ENCODE measurements at regions not wholly inside any gene's neighbourhood (a gene's known extent, or its start where the extent isn't known, plus 50 kb on each side); places are given as distances from the start of the nearest gene placed in this dataset.

DNA sequence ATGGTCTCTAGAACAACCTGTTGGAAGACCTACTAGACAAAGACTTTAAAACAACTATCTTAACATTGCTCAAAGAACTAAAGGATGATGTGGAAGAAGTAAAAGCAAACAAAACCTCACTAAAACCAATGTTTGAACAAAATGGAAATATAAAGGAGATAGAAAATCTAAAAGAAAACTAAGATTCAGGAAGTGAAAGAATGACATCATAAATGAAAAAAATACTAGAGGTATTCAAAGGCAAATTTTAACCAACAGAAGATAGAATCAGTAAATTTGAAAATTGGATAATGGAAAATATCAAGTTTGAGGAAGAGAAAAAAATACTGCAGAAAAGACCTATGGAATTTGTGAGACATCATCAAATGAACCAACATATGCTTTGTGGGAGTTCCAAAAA is 914.1 kb upstream of the GJE1 start:
- Histone ChIP-seq H3K4me1 (ENCODE audit: control insufficient read depth in 1 of 2, extremely low read depth in 1 of 2, insufficient read depth in 2 of 2, low read length in 2 of 2) (no peaks in the 10 kb centered on the region), H3K36me3 (ENCODE audit: control insufficient read depth in 2 of 2, extremely low read depth in 1 of 2, insufficient read depth in 1 of 2, low read length in 1 of 2) (no peaks in the 10 kb centered on the region), H3K27me3 (replicated peaks in 1 of 2; ENCODE audit: control insufficient read depth in 2 of 2, extremely low read depth in 1 of 2, insufficient read depth in 2 of 2, low read length in 1 of 2) (peaks cover 0 to 3% of the 10 kb centered on the region in 2 experiments), H3K4me3 (ENCODE audit: control insufficient read depth in 1 of 2, extremely low read depth in 1 of 2, low read length in 1 of 2) (no peak overlapping the region), H3K27ac (ENCODE audit: low read length) (no peak overlapping the region), H3K9me3 (no peaks in the 10 kb centered on the region)
- ATAC-seq (replicated peaks in 1 of 4) (no peak), DNase-seq (no peak)
- ChIA-PET CTCF (no interaction called here), POLR2A (no interaction called here)
- no peaks in the 10 kb centered on the region for H3K36me3 Mint-ChIP-seq
- H3K27ac Mint-ChIP-seq: no peak overlapping the region
- H3K27me3 Mint-ChIP-seq: no peaks in the 10 kb centered on the region
- H3K9me3 Mint-ChIP-seq: peaks cover 0 to 10% (median 8%) of the 10 kb centered on the region in 3 donors
- H3K4me1 Mint-ChIP-seq: no peaks in the 10 kb centered on the region
- no peak overlapping the region for H3K4me3 Mint-ChIP-seq

DNA sequence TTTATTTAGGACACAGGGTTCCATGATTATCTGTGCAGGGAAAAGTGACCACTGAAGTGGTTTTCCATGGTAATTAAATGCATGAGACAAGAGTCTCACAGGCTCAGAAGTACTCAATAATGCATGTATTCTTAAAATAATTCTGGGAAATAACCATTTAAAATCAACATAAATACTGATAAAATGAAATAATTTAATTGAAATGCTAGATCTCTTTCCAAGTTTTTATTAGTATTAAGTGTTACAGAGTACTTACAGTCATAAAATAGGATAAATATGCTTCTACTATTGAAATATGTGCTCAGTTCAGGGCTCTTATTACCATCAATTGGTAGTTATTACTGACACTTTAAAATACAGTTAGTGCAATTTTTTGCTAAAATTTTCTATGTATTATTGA is 916.0 kb upstream of the GJE1 start:
- H3K4me3 ChIP-seq (ENCODE audit: control insufficient read depth in 1 of 2, extremely low read depth in 1 of 2, low read length in 1 of 2): no peak overlapping the region
- H3K9me3 ChIP-seq: no peaks in the 10 kb centered on the region
- H3K27ac ChIP-seq (ENCODE audit: low read length): no peak overlapping the region
- ChIA-PET CTCF (no interaction called here), POLR2A (no interaction called here)
- no peaks in the 10 kb centered on the region for H3K36me3 ChIP-seq (ENCODE audit: control insufficient read depth in 2 of 2, extremely low read depth in 1 of 2, insufficient read depth in 1 of 2, low read length in 1 of 2)
- DNase-seq (no peak), ATAC-seq (replicated peaks in 1 of 4) (no peak)
- peaks cover 0 to 3% of the 10 kb centered on the region in 2 experiments for H3K27me3 ChIP-seq (replicated peaks in 1 of 2; ENCODE audit: control insufficient read depth in 2 of 2, extremely low read depth in 1 of 2, insufficient read depth in 2 of 2, low read length in 1 of 2)
- no peaks in the 10 kb centered on the region for H3K4me1 ChIP-seq (ENCODE audit: control insufficient read depth in 1 of 2, extremely low read depth in 1 of 2, insufficient read depth in 2 of 2, low read length in 2 of 2)
- Mint-ChIP-seq H3K36me3 (no peaks in the 10 kb centered on the region), H3K4me1 (no peaks in the 10 kb centered on the region), H3K27ac (no peak overlapping the region), H3K9me3 (peaks cover 0 to 10% (median 8%) of the 10 kb centered on the region in 3 donors), H3K4me3 (no peak overlapping the region), H3K27me3 (peaks cover 2 to 3% of the 10 kb centered on the region in 2 donors)

DNA sequence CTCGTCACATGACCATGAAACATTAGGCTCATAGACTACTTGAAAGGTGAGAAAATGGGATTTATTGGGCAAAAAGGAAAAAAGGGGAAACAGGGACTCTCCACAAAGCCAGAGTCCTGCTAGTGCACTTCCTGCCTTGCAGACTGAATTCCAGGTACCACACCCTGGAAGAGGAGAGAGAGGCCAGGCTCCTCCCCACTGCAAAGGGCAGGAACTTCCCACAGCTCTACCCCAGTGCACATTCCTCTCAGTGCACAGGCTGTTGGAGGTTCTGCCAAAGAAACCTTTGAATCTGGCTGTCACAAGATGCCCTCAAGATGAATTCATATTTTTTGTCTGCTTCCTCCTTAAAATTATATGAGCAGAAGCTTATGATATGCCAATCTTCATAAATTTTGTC is 920.4 kb upstream of the GJE1 start:
- no peaks in the 10 kb centered on the region for H3K4me1 ChIP-seq (ENCODE audit: control insufficient read depth in 1 of 2, extremely low read depth in 1 of 2, insufficient read depth in 2 of 2, low read length in 2 of 2)
- no peaks in the 10 kb centered on the region for H3K9me3 Mint-ChIP-seq
- H3K27ac Mint-ChIP-seq: no peak overlapping the region
- no peaks in the 10 kb centered on the region for H3K4me1 Mint-ChIP-seq
- no peaks in the 10 kb centered on the region for H3K36me3 ChIP-seq (ENCODE audit: control insufficient read depth in 2 of 2, extremely low read depth in 1 of 2, insufficient read depth in 1 of 2, low read length in 1 of 2)
- H3K36me3 Mint-ChIP-seq: no peaks in the 10 kb centered on the region
- peaks cover 2 to 3% of the 10 kb centered on the region in 2 donors for H3K27me3 Mint-ChIP-seq
- H3K27ac ChIP-seq (ENCODE audit: low read length): no peak overlapping the region
- CTCF ChIA-PET: no interaction called here
- no peak for ATAC-seq (replicated peaks in 1 of 4)
- H3K9me3 ChIP-seq: no peaks in the 10 kb centered on the region
- no peak overlapping the region for H3K4me3 ChIP-seq (ENCODE audit: control insufficient read depth in 1 of 2, extremely low read depth in 1 of 2, low read length in 1 of 2)
- no peaks in the 10 kb centered on the region for H3K27me3 ChIP-seq (replicated peaks in 1 of 2; ENCODE audit: control insufficient read depth in 2 of 2, extremely low read depth in 1 of 2, insufficient read depth in 2 of 2, low read length in 1 of 2)
- DNase-seq: no peak
- no peak overlapping the region for H3K4me3 Mint-ChIP-seq
- no CpG with 5 or more reads among the region's 1 CpG for WGBS (ENCODE audit: insufficient coverage)
- POLR2A ChIA-PET: no interaction called here

DNA sequence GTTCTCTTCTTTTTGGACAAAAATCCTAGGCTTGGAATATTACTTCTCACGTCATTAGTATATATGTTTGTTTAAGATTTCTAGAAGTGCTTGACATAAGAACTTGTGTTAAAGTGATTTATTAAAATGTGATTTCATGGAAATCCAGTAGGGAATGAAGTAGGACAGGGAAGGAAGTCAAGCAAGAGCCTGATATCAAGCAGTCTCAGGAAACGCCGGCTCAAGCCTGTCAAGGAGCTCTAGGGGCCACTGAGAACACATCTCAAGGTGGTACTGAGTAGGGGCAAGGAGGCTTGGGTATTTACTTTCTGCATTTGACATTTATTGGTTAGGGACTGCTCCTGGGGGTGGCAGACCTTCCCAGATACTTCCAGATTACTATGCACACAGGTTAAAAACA is 920.9 kb upstream of the GJE1 start:
- no peak overlapping the region for H3K4me3 Mint-ChIP-seq
- WGBS (ENCODE audit: insufficient coverage): 95% methylated on average over 2 of the region's 3 CpGs
- H3K4me1 Mint-ChIP-seq: no peaks in the 10 kb centered on the region
- H3K27ac Mint-ChIP-seq: no peak overlapping the region
- H3K9me3 Mint-ChIP-seq: peaks cover 0 to 2% (median 2%) of the 10 kb centered on the region in 3 donors
- ATAC-seq (replicated peaks in 1 of 4): no peak
- H3K27me3 Mint-ChIP-seq: peaks cover 2 to 3% of the 10 kb centered on the region in 2 donors
- H3K36me3 Mint-ChIP-seq: no peaks in the 10 kb centered on the region
- ChIA-PET CTCF (interaction anchor here in 1 of 2 donors (0.6 kb wide), 1 partner anchor 653 kb away, joined by 6 read pairs; no protein-coding TSS in a partner anchor), POLR2A (no interaction called here)
- H3K4me3 ChIP-seq (ENCODE audit: control insufficient read depth in 1 of 2, extremely low read depth in 1 of 2, low read length in 1 of 2): no peak overlapping the region
- no peaks in the 10 kb centered on the region for H3K9me3 ChIP-seq
- H3K36me3 ChIP-seq (ENCODE audit: control insufficient read depth in 2 of 2, extremely low read depth in 1 of 2, insufficient read depth in 1 of 2, low read length in 1 of 2): no peaks in the 10 kb centered on the region
- no peaks in the 10 kb centered on the region for H3K27me3 ChIP-seq (replicated peaks in 1 of 2; ENCODE audit: control insufficient read depth in 2 of 2, extremely low read depth in 1 of 2, insufficient read depth in 2 of 2, low read length in 1 of 2)
- H3K4me1 ChIP-seq (ENCODE audit: control insufficient read depth in 1 of 2, extremely low read depth in 1 of 2, insufficient read depth in 2 of 2, low read length in 2 of 2): no peaks in the 10 kb centered on the region
- H3K27ac ChIP-seq (ENCODE audit: low read length): no peak overlapping the region
- no peak for DNase-seq

DNA sequence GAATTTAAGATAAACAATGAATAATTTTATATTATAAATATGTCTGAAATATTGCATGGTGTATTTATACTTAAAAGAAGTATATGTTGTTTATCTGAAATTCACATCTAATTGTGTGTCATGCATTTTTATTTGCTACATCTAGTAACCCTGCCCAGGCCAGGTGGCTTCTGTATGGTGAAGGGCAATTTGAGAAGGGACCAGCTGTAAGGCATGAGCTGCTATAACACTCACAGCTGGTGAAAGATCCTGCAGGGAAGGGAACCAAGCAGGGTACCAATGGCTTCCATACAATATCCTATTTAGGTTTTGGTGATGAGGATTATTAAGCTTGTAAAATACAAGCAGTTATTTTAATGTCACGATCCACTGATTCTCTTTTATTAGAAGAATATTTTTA is 921.8 kb upstream of the GJE1 start:
- Mint-ChIP-seq H3K4me1 (no peaks in the 10 kb centered on the region), H3K27ac (no peak overlapping the region), H3K9me3 (peaks cover 0 to 4% (median 4%) of the 10 kb centered on the region in 3 donors), H3K27me3 (peaks cover 2 to 3% of the 10 kb centered on the region in 2 donors), H3K36me3 (no peaks in the 10 kb centered on the region), H3K4me3 (no peak overlapping the region)
- H3K9me3 ChIP-seq: no peaks in the 10 kb centered on the region
- H3K27me3 ChIP-seq (replicated peaks in 1 of 2; ENCODE audit: control insufficient read depth in 2 of 2, extremely low read depth in 1 of 2, insufficient read depth in 2 of 2, low read length in 1 of 2): no peaks in the 10 kb centered on the region
- POLR2A ChIA-PET: no interaction called here
- H3K4me1 ChIP-seq (ENCODE audit: control insufficient read depth in 1 of 2, extremely low read depth in 1 of 2, insufficient read depth in 2 of 2, low read length in 2 of 2): no peaks in the 10 kb centered on the region
- no peak for ATAC-seq (replicated peaks in 1 of 4)
- H3K4me3 ChIP-seq (ENCODE audit: control insufficient read depth in 1 of 2, extremely low read depth in 1 of 2, low read length in 1 of 2): no peak overlapping the region
- no CpG with 5 or more reads among the region's 1 CpG for WGBS (ENCODE audit: insufficient coverage)
- CTCF ChIA-PET: no interaction called here
- no peaks in the 10 kb centered on the region for H3K36me3 ChIP-seq (ENCODE audit: control insufficient read depth in 2 of 2, extremely low read depth in 1 of 2, insufficient read depth in 1 of 2, low read length in 1 of 2)
- H3K27ac ChIP-seq (ENCODE audit: low read length): no peak overlapping the region
- DNase-seq: no peak

DNA sequence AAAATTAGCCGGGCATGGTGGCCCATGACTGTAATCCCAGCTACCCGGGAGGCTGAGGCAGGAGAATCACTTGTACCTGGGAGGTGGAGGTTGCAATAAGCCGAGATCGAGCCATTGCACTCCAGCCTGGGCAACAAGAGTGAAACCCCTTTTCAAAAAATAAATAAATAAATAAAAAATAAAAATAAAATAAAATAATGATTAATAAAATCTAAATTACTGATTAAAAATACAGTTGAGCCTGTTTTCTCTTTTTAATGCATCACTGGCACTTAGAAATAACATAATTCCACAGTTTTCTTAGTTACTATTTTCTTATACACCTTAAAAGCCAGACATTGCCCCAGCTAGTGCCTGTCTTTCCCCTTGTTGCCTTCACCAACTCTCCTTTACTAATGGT is 922.8 kb upstream of the GJE1 start:
- WGBS (ENCODE audit: insufficient coverage): no CpG with 5 or more reads among the region's 4 CpGs
- no peaks in the 10 kb centered on the region for H3K4me1 Mint-ChIP-seq
- CTCF ChIA-PET: no interaction called here

DNA sequence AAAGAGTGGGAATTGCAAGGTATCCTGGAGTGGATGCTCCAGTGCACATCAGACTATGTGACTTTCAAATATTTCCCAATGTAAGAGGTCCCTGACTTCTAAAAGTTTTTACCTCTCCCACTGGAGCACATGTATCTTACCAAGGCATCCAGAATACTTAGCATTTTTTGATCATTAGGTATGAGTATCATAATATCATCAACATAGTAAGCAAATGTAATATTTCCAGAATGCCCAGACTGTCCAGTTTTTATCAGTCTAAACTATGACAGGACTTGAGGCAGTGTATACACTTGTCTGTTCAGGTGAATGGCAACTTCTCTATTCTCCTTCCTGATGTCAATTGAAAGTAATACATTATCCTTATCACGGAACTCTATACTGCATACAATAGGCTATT is 924.6 kb upstream of the GJE1 start:
- Mint-ChIP-seq H3K27ac (no peak overlapping the region), H3K4me1 (no peaks in the 10 kb centered on the region), H3K4me3 (no peak overlapping the region), H3K27me3 (peaks cover under 1 to 2% of the 10 kb centered on the region in 2 donors), H3K36me3 (no peaks in the 10 kb centered on the region), H3K9me3 (peaks cover 0 to 4% (median 4%) of the 10 kb centered on the region in 3 donors)
- POLR2A ChIA-PET: no interaction called here
- Histone ChIP-seq H3K27ac (ENCODE audit: low read length) (no peak overlapping the region), H3K4me1 (ENCODE audit: control insufficient read depth in 1 of 2, extremely low read depth in 1 of 2, insufficient read depth in 2 of 2, low read length in 2 of 2) (no peaks in the 10 kb centered on the region), H3K9me3 (no peaks in the 10 kb centered on the region), H3K36me3 (ENCODE audit: control insufficient read depth in 2 of 2, extremely low read depth in 1 of 2, insufficient read depth in 1 of 2, low read length in 1 of 2) (no peaks in the 10 kb centered on the region), H3K4me3 (ENCODE audit: control insufficient read depth in 1 of 2, extremely low read depth in 1 of 2, low read length in 1 of 2) (no peak overlapping the region), H3K27me3 (replicated peaks in 1 of 2; ENCODE audit: control insufficient read depth in 2 of 2, extremely low read depth in 1 of 2, insufficient read depth in 2 of 2, low read length in 1 of 2) (no peaks in the 10 kb centered on the region)
- no CpG with 5 or more reads among the region's 1 CpG for WGBS (ENCODE audit: insufficient coverage)
- no peak for DNase-seq
- CTCF ChIA-PET: no interaction called here
- ATAC-seq (replicated peaks in 1 of 4): no peak

More for the DNA sequence above, 922.8 kb upstream of the GJE1 start:
- no peaks in the 10 kb centered on the region for H3K4me1 ChIP-seq (ENCODE audit: control insufficient read depth in 1 of 2, extremely low read depth in 1 of 2, insufficient read depth in 2 of 2, low read length in 2 of 2)
- H3K4me3 ChIP-seq (ENCODE audit: control insufficient read depth in 1 of 2, extremely low read depth in 1 of 2, low read length in 1 of 2): no peak overlapping the region
- no peaks in the 10 kb centered on the region for H3K9me3 ChIP-seq
- Mint-ChIP-seq H3K36me3 (no peaks in the 10 kb centered on the region), H3K27me3 (peaks cover 2 to 3% of the 10 kb centered on the region in 2 donors), H3K9me3 (peaks cover 0 to 4% (median 4%) of the 10 kb centered on the region in 3 donors), H3K27ac (no peak overlapping the region), H3K4me3 (no peak overlapping the region)
- no peak for DNase-seq
- H3K27me3 ChIP-seq (replicated peaks in 1 of 2; ENCODE audit: control insufficient read depth in 2 of 2, extremely low read depth in 1 of 2, insufficient read depth in 2 of 2, low read length in 1 of 2): no peaks in the 10 kb centered on the region
- no peak for ATAC-seq (replicated peaks in 1 of 4)
- H3K36me3 ChIP-seq (ENCODE audit: control insufficient read depth in 2 of 2, extremely low read depth in 1 of 2, insufficient read depth in 1 of 2, low read length in 1 of 2): no peaks in the 10 kb centered on the region
- POLR2A ChIA-PET: no interaction called here
- no peak overlapping the region for H3K27ac ChIP-seq (ENCODE audit: low read length)

All from T-cell (primary cell).